ENCODE measurements at regions not wholly inside any gene's neighbourhood (a gene's known extent, or its start where the extent isn't known, plus 50 kb on each side); places are given as distances from the start of the nearest gene placed in this dataset.

GRCh38 chr16:51710186-51710585, 559.1 kb upstream of the SALL1 start:
- no peak overlapping the region for H3K9ac ChIP-seq (ENCODE audit: insufficient read length)
- TF ChIP-seq FOXP2 (optimal IDR thresholded peaks at IDR 0.05; ENCODE audit: control extremely low read depth, extremely low read length, insufficient read depth) (no peak), EZH2 (IDR thresholded peaks at IDR 0.05) (no peak), POLR2AphosphoS5 (IDR thresholded peaks at IDR 0.05; ENCODE audit: borderline replicate concordance, low read depth, low read length) (no peak)
- DNase-seq (ENCODE audit: low read depth, low spot score) = no peak
- H3K27ac ChIP-seq = no peak overlapping the region
- no peaks in the 10 kb centered on the region for H3K36me3 ChIP-seq (ENCODE audit: insufficient read depth, low read length)
- H3K4me3 ChIP-seq = no peak overlapping the region
- no peaks in the 10 kb centered on the region for H3K9me3 ChIP-seq (ENCODE audit: low read depth, low read length)

- TF ChIP-seq POLR2AphosphoS5 (IDR thresholded peaks at IDR 0.05; ENCODE audit: borderline replicate concordance, low read depth, low read length) = no peak
- TF ChIP-seq EZH2 (IDR thresholded peaks at IDR 0.05) = no peak
- TF ChIP-seq FOXP2 (optimal IDR thresholded peaks at IDR 0.05; ENCODE audit: control extremely low read depth, extremely low read length, insufficient read depth) = no peak
- H3K36me3 ChIP-seq (ENCODE audit: insufficient read depth, low read length) = no peaks in the 10 kb centered on the region
- no peak overlapping the region for H3K27ac ChIP-seq
- H3K4me3 ChIP-seq = no peak overlapping the region
- H3K9ac ChIP-seq (ENCODE audit: insufficient read length) = no peak overlapping the region
- no peak for DNase-seq (ENCODE audit: low read depth, low spot score)
- H3K9me3 ChIP-seq (ENCODE audit: low read depth, low read length) = no peaks in the 10 kb centered on the region
Observed at GRCh38 chr16:51708861-51709260, 557.8 kb upstream of the SALL1 start.

GRCh38 chr16:51707666-51708065, 556.6 kb upstream of the SALL1 start:
- no peaks in the 10 kb centered on the region for H3K36me3 ChIP-seq (ENCODE audit: insufficient read depth, low read length)
- H3K9me3 ChIP-seq (ENCODE audit: low read depth, low read length) = no peaks in the 10 kb centered on the region
- no peak for DNase-seq (ENCODE audit: low read depth, low spot score)
- H3K9ac ChIP-seq (ENCODE audit: insufficient read length) = no peak overlapping the region
- TF ChIP-seq FOXP2 (optimal IDR thresholded peaks at IDR 0.05; ENCODE audit: control extremely low read depth, extremely low read length, insufficient read depth) (no peak), POLR2AphosphoS5 (IDR thresholded peaks at IDR 0.05; ENCODE audit: borderline replicate concordance, low read depth, low read length) (no peak), EZH2 (IDR thresholded peaks at IDR 0.05) (no peak)
- H3K27ac ChIP-seq = no peak overlapping the region
- no peak overlapping the region for H3K4me3 ChIP-seq

GRCh38 chr16:51705142-51705541, 554.1 kb upstream of the SALL1 start:
- TF ChIP-seq POLR2AphosphoS5 (IDR thresholded peaks at IDR 0.05; ENCODE audit: borderline replicate concordance, low read depth, low read length) (no peak), FOXP2 (optimal IDR thresholded peaks at IDR 0.05; ENCODE audit: control extremely low read depth, extremely low read length, insufficient read depth) (no peak), EZH2 (IDR thresholded peaks at IDR 0.05) (no peak)

GRCh38 chr16:51701025-51701424, 550.0 kb upstream of the SALL1 start:
- H3K9me3 ChIP-seq (ENCODE audit: low read depth, low read length) = no peaks in the 10 kb centered on the region
- no peak for DNase-seq (ENCODE audit: low read depth, low spot score)
- no peak overlapping the region for H3K9ac ChIP-seq (ENCODE audit: insufficient read length)
- H3K4me3 ChIP-seq = no peak overlapping the region
- no peak overlapping the region for H3K27ac ChIP-seq
- H3K36me3 ChIP-seq (ENCODE audit: insufficient read depth, low read length) = no peaks in the 10 kb centered on the region
- no peak for TF ChIP-seq POLR2AphosphoS5 (IDR thresholded peaks at IDR 0.05; ENCODE audit: borderline replicate concordance, low read depth, low read length)
- TF ChIP-seq FOXP2 (optimal IDR thresholded peaks at IDR 0.05; ENCODE audit: control extremely low read depth, extremely low read length, insufficient read depth) = no peak
- no peak for TF ChIP-seq EZH2 (IDR thresholded peaks at IDR 0.05)

More at GRCh38 chr16:51705142-51705541, 554.1 kb upstream of the SALL1 start:
- Histone ChIP-seq H3K27ac (no peak overlapping the region), H3K36me3 (ENCODE audit: insufficient read depth, low read length) (no peaks in the 10 kb centered on the region), H3K9me3 (ENCODE audit: low read depth, low read length) (no peaks in the 10 kb centered on the region), H3K4me3 (no peak overlapping the region), H3K9ac (ENCODE audit: insufficient read length) (no peak overlapping the region)
- no peak for DNase-seq (ENCODE audit: low read depth, low spot score)

GRCh38 chr16:51699686-51700396, 548.8 kb upstream of the SALL1 start:
- TF ChIP-seq EZH2 (IDR thresholded peaks at IDR 0.05) (no peak), FOXP2 (optimal IDR thresholded peaks at IDR 0.05; ENCODE audit: control extremely low read depth, extremely low read length, insufficient read depth) (no peak), POLR2AphosphoS5 (IDR thresholded peaks at IDR 0.05; ENCODE audit: borderline replicate concordance, low read depth, low read length) (no peak)
- no peak for DNase-seq (ENCODE audit: low read depth, low spot score)
- no peak overlapping the region for H3K27ac ChIP-seq
- no peaks in the 10 kb centered on the region for H3K36me3 ChIP-seq (ENCODE audit: insufficient read depth, low read length)
- H3K4me3 ChIP-seq = no peak overlapping the region
- H3K9ac ChIP-seq (ENCODE audit: insufficient read length) = no peak overlapping the region
- no peaks in the 10 kb centered on the region for H3K9me3 ChIP-seq (ENCODE audit: low read depth, low read length)

GRCh38 chr16:51698647-51699046, 547.6 kb upstream of the SALL1 start:
- Histone ChIP-seq H3K36me3 (ENCODE audit: insufficient read depth, low read length) (no peaks in the 10 kb centered on the region), H3K27ac (no peak overlapping the region)
- TF ChIP-seq EZH2 (IDR thresholded peaks at IDR 0.05) (no peak), POLR2AphosphoS5 (IDR thresholded peaks at IDR 0.05; ENCODE audit: borderline replicate concordance, low read depth, low read length) (no peak), FOXP2 (optimal IDR thresholded peaks at IDR 0.05; ENCODE audit: control extremely low read depth, extremely low read length, insufficient read depth) (no peak)

GRCh38 chr16:51697454-51697853, 546.4 kb upstream of the SALL1 start:
- no peak for DNase-seq (ENCODE audit: low read depth, low spot score)
- TF ChIP-seq FOXP2 (optimal IDR thresholded peaks at IDR 0.05; ENCODE audit: control extremely low read depth, extremely low read length, insufficient read depth) = no peak
- TF ChIP-seq POLR2AphosphoS5 (IDR thresholded peaks at IDR 0.05; ENCODE audit: borderline replicate concordance, low read depth, low read length) = no peak
- TF ChIP-seq EZH2 (IDR thresholded peaks at IDR 0.05) = no peak
- Histone ChIP-seq H3K9ac (ENCODE audit: insufficient read length) (no peak overlapping the region), H3K27ac (no peak overlapping the region), H3K4me3 (no peak overlapping the region), H3K9me3 (ENCODE audit: low read depth, low read length) (no peaks in the 10 kb centered on the region), H3K36me3 (ENCODE audit: insufficient read depth, low read length) (no peaks in the 10 kb centered on the region)

More at GRCh38 chr16:51698647-51699046, 547.6 kb upstream of the SALL1 start:
- no peak for DNase-seq (ENCODE audit: low read depth, low spot score)
- Histone ChIP-seq H3K9ac (ENCODE audit: insufficient read length) (no peak overlapping the region), H3K9me3 (ENCODE audit: low read depth, low read length) (no peaks in the 10 kb centered on the region), H3K4me3 (no peak overlapping the region)

- H3K27ac ChIP-seq = no peak overlapping the region
- H3K9ac ChIP-seq (ENCODE audit: insufficient read length) = no peak overlapping the region
- TF ChIP-seq EZH2 (IDR thresholded peaks at IDR 0.05) (no peak), FOXP2 (optimal IDR thresholded peaks at IDR 0.05; ENCODE audit: control extremely low read depth, extremely low read length, insufficient read depth) (no peak), POLR2AphosphoS5 (IDR thresholded peaks at IDR 0.05; ENCODE audit: borderline replicate concordance, low read depth, low read length) (no peak)
Observed at GRCh38 chr16:51696376-51696775, 545.3 kb upstream of the SALL1 start.

More at GRCh38 chr16:51696376-51696775, 545.3 kb upstream of the SALL1 start:
- no peak for DNase-seq (ENCODE audit: low read depth, low spot score)
- Histone ChIP-seq H3K36me3 (ENCODE audit: insufficient read depth, low read length) (no peaks in the 10 kb centered on the region), H3K4me3 (no peak overlapping the region), H3K9me3 (ENCODE audit: low read depth, low read length) (no peaks in the 10 kb centered on the region)

Data from SK-N-MC (cell line).